ENCODE measurements at regions not wholly inside any gene's neighbourhood (a gene's known extent, or its start where the extent isn't known, plus 50 kb on each side); places are given as distances from the start of the nearest gene placed in this dataset.

DNA sequence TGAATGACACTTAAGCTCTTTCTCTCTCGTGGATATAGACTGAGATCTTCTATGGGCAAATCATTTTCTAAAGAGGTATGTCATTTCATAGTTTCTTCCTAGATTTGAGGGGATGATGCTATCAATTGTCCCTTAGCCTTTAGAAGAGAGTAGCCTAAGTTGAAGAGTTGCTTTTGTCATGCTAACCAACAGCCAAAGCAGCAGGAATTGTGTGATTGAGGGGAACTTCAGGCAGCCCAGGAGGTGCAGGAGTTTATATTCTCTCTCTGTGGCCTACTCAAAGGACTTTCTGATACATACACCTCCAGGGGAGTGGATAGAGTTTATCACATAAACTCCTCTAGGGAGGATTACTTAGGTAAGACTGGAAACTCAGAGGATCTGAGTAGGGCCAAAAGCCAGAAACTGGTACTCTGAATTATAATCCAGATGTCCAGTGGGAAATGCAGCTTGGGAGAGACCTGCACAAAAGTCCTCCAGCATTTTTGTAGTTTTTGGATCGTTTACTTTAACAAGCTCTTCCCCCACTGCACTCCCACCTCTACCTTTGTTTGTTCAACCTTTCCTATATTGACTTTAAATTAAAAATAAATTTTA, 150.7 kb upstream of the CCDC68 start:
- Histone ChIP-seq H3K4me2 (no peak overlapping the region), H3K36me3 (replicated peaks; ENCODE audit: insufficient read depth, low read depth) (no peaks in the 10 kb centered on the region), H3K27me3 (no peaks in the 10 kb centered on the region), H3K27ac (no peak overlapping the region), H3K9me2 (replicated peaks; ENCODE audit: insufficient read depth) (no peaks in the 10 kb centered on the region), H3K4me3 (no peak overlapping the region), H4K20me1 (ENCODE audit: insufficient read depth, poor library complexity, severe bottlenecking) (no peaks in the 10 kb centered on the region), H3K9me3 (ENCODE audit: low read depth) (no peaks in the 10 kb centered on the region), H3K79me2 (no peaks in the 10 kb centered on the region), H2AFZ (no peak overlapping the region), H3K4me1 (ENCODE audit: insufficient read depth) (no peaks in the 10 kb centered on the region)
- WGBS (ENCODE audit: low lambda C conversion rate, missing lambda C conversion rate): 67% methylated on average over 2 of the region's 2 CpGs
- no peak for DNase-seq (ENCODE audit: low spot score)
- TF ChIP-seq EZH2phosphoT487 (IDR thresholded peaks at IDR 0.05; ENCODE audit: low read depth, severe bottlenecking, unreplicated experiment): no peak

DNA sequence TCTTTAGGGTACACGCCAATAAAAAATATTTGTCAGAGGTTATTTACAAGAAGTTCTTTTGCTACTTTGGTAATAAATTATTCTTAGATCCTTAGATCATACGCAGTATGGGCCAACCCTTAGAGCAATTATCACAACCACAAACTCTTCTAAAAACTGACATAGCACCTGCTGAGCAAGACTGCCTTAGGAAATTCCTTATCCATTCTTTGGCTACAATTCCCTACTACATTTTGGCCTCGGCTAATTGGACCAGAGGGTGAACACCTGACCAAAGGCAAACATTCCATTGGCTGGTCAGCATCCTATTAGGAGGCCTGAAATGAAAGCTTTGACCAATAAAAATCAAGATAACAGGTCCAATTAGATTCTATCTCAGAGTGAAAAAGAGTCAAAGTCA, 147.6 kb upstream of the CCDC68 start:
- no peaks in the 10 kb centered on the region for H3K27me3 ChIP-seq
- DNase-seq (ENCODE audit: low spot score): no peak
- no peaks in the 10 kb centered on the region for H3K79me2 ChIP-seq
- peaks cover 3% of the 10 kb centered on the region for H3K4me1 ChIP-seq (ENCODE audit: insufficient read depth)
- H3K9me3 ChIP-seq (ENCODE audit: low read depth): no peaks in the 10 kb centered on the region
- H4K20me1 ChIP-seq (ENCODE audit: insufficient read depth, poor library complexity, severe bottlenecking): no peaks in the 10 kb centered on the region
- H3K4me2 ChIP-seq: no peak overlapping the region
- H3K4me3 ChIP-seq: no peak overlapping the region
- H3K36me3 ChIP-seq (replicated peaks; ENCODE audit: insufficient read depth, low read depth): no peaks in the 10 kb centered on the region
- H2AFZ ChIP-seq: no peak overlapping the region
- TF ChIP-seq EZH2 (IDR thresholded peaks at IDR 0.05; ENCODE audit: borderline replicate concordance): no peak
- no peak for TF ChIP-seq EZH2phosphoT487 (IDR thresholded peaks at IDR 0.05; ENCODE audit: low read depth, severe bottlenecking, unreplicated experiment)
- TF ChIP-seq, protein P1, sequence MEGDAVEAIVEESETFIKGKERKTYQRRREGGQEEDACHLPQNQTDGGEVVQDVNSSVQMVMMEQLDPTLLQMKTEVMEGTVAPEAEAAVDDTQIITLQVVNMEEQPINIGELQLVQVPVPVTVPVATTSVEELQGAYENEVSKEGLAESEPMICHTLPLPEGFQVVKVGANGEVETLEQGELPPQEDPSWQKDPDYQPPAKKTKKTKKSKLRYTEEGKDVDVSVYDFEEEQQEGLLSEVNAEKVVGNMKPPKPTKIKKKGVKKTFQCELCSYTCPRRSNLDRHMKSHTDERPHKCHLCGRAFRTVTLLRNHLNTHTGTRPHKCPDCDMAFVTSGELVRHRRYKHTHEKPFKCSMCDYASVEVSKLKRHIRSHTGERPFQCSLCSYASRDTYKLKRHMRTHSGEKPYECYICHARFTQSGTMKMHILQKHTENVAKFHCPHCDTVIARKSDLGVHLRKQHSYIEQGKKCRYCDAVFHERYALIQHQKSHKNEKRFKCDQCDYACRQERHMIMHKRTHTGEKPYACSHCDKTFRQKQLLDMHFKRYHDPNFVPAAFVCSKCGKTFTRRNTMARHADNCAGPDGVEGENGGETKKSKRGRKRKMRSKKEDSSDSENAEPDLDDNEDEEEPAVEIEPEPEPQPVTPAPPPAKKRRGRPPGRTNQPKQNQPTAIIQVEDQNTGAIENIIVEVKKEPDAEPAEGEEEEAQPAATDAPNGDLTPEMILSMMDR (IDR thresholded peaks at IDR 0.05; ENCODE audit: poor library complexity): no peak
- H3K9me2 ChIP-seq (replicated peaks; ENCODE audit: insufficient read depth): no peaks in the 10 kb centered on the region
- WGBS (ENCODE audit: low lambda C conversion rate, missing lambda C conversion rate): 95% methylated on average over 3 of the region's 3 CpGs
- no peak overlapping the region for H3K27ac ChIP-seq

- no peaks in the 10 kb centered on the region for H3K36me3 ChIP-seq (replicated peaks; ENCODE audit: insufficient read depth, low read depth)
- no peak overlapping the region for H3K27ac ChIP-seq
- H3K4me3 ChIP-seq: no peak overlapping the region
- H2AFZ ChIP-seq: no peak overlapping the region
- no peaks in the 10 kb centered on the region for H3K27me3 ChIP-seq
- no peaks in the 10 kb centered on the region for H3K9me3 ChIP-seq (ENCODE audit: low read depth)
- no peaks in the 10 kb centered on the region for H4K20me1 ChIP-seq (ENCODE audit: insufficient read depth, poor library complexity, severe bottlenecking)
- H3K79me2 ChIP-seq: no peaks in the 10 kb centered on the region
- TF ChIP-seq EZH2phosphoT487 (IDR thresholded peaks at IDR 0.05; ENCODE audit: low read depth, severe bottlenecking, unreplicated experiment) (no peak), EZH2 (IDR thresholded peaks at IDR 0.05; ENCODE audit: borderline replicate concordance) (no peak)
- TF ChIP-seq, protein P1 (IDR thresholded peaks at IDR 0.05; ENCODE audit: poor library complexity): no peak
- 94% methylated on average over 2 of the region's 2 CpGs for WGBS (ENCODE audit: low lambda C conversion rate, missing lambda C conversion rate)
- no peak for DNase-seq (ENCODE audit: low spot score)
- no peaks in the 10 kb centered on the region for H3K9me2 ChIP-seq (replicated peaks; ENCODE audit: insufficient read depth)
- H3K4me1 ChIP-seq (ENCODE audit: insufficient read depth): peaks cover 7% of the 10 kb centered on the region
- no peak overlapping the region for H3K4me2 ChIP-seq
Observed at GRCh38 chr18:55106466-55106865, 147.2 kb upstream of the CCDC68 start.

DNA sequence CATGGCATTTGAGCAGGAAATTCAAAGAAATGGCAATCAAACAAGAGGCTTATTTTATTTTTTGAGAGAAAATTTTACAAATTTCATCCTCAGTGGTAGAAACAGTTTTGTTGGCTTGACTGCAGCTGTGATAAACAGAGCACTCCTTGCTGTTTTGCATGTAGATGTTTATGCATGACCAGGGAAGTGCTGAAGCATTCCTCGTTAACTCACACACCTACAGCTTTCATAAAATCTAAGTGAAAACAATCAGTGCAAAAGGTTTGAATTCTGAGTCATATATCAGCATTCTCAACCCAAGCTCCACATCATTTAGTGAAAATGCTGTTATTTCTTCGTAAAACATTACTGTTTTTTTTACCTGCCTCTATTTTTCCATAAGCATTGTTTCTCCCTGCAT, 146.6 kb upstream of the CCDC68 start:
- Histone ChIP-seq H2AFZ (no peak overlapping the region), H4K20me1 (ENCODE audit: insufficient read depth, poor library complexity, severe bottlenecking) (no peaks in the 10 kb centered on the region), H3K4me3 (no peak overlapping the region), H3K27me3 (no peaks in the 10 kb centered on the region), H3K4me1 (ENCODE audit: insufficient read depth) (peaks cover 10% of the 10 kb centered on the region), H3K9me2 (replicated peaks; ENCODE audit: insufficient read depth) (no peaks in the 10 kb centered on the region), H3K27ac (no peak overlapping the region), H3K36me3 (replicated peaks; ENCODE audit: insufficient read depth, low read depth) (no peaks in the 10 kb centered on the region), H3K9me3 (ENCODE audit: low read depth) (no peaks in the 10 kb centered on the region), H3K79me2 (no peaks in the 10 kb centered on the region), H3K4me2 (no peak overlapping the region)
- TF ChIP-seq EZH2 (IDR thresholded peaks at IDR 0.05; ENCODE audit: borderline replicate concordance) (no peak), EZH2phosphoT487 (IDR thresholded peaks at IDR 0.05; ENCODE audit: low read depth, severe bottlenecking, unreplicated experiment) (no peak)
- TF ChIP-seq, protein P1 (IDR thresholded peaks at IDR 0.05; ENCODE audit: poor library complexity): no peak
- 90% methylated on average over 2 of the region's 2 CpGs for WGBS (ENCODE audit: low lambda C conversion rate, missing lambda C conversion rate)
- DNase-seq (ENCODE audit: low spot score): no peak
